Testis (tissue), 2 donors: ENCODE measurements at regions not wholly inside any gene's neighbourhood (a gene's known extent, or its start where the extent isn't known, plus 50 kb on each side); places are given as distances from the start of the nearest gene placed in this dataset.

Source experiments
- DNase-seq: peaks from one replicate; pipeline ENCODE4 v3.0.0-alpha.2; 2019
- H3K27ac ChIP-seq, 2 donors: fragments of 200-600 bp; sonication (generic); one replicate each; pipeline ENCODE4 v1.5.1; 2019
- H3K27me3 ChIP-seq: fragments of 200-600 bp; sonication (generic); one replicate; pipeline ENCODE4 v1.5.1; 2019
- H3K36me3 ChIP-seq: fragments of 200-600 bp; sonication (generic); one replicate; pipeline ENCODE4 v1.5.1; 2017; ENCODE audit warnings: low read depth; ENCODE audit errors: missing control alignments
- H3K4me1 ChIP-seq: fragments of 200-600 bp; sonication (generic); one replicate; pipeline ENCODE4 v1.5.1; 2019
- H3K4me3 ChIP-seq, 2 donors: fragments of 200-600 bp; sonication (generic); one replicate each; pipeline ENCODE4 v1.5.1; 2017 to 2019
- H3K9me3 ChIP-seq: fragments of 200-600 bp; sonication (generic); one replicate; pipeline ENCODE4 v1.5.1; 2017
- CTCF ChIP-seq, 3 experiments: fragments of 450-650 bp in 2 of 3; fragments of 200-600 bp in 1 of 3; sonication (generic) in 1 of 3; IDR thresholded peaks; one replicate each; pipeline ENCODE4 v1.5.1; 2016 to 2019; ENCODE audit warnings: antibody characterized with exemption in 3 of 3, mild to moderate bottlenecking in 2 of 3, moderate library complexity in 1 of 3
- POLR2A ChIP-seq: fragments of 450-650 bp; IDR thresholded peaks from one replicate; pipeline ENCODE4 v1.6.1; 2017; ENCODE audit warnings: antibody characterized with exemption, mild to moderate bottlenecking, moderate library complexity
- WGBS, 2 donors: methylation state at CpG; one replicate each; pipeline ENCODE4 v1.1.5; 2018; 5-methylcytosine and 5-hydroxymethylcytosine counted together
- intact Hi-C: fragments of 100-400 bp; cut with DNase I; formaldehyde crosslinking; loops from one replicate; pipeline ENCODE4 v1.15.1; 2023; ENCODE audit warnings: low total_unique reads

- no peaks in the 10 kb centered on the region for H3K36me3 ChIP-seq
- H3K27ac ChIP-seq, result no peak overlapping the region
- no peaks in the 10 kb centered on the region for H3K4me1 ChIP-seq
- WGBS, 2 donors, result 92 to 97% methylated on average over 1 of the region's 1 CpG
- no peak for TF ChIP-seq POLR2A
- no peak for TF ChIP-seq CTCF (IDR thresholded peaks at IDR 0.05)
- H3K9me3 ChIP-seq, result no peaks in the 10 kb centered on the region
- intact Hi-C loops, result no loop called here
- H3K4me3 ChIP-seq, result no peak overlapping the region
- DNase-seq, result no peak
- no peaks in the 10 kb centered on the region for H3K27me3 ChIP-seq
Observed at GRCh38 chr7:31214751-31215150, 125.8 kb downstream of the NEUROD6 start.

- no peak for DNase-seq
- 89 to 95% methylated on average over 1 of the region's 1 CpG for WGBS, 2 donors
- Histone ChIP-seq H3K9me3 (no peaks in the 10 kb centered on the region), H3K4me1 (no peaks in the 10 kb centered on the region), H3K4me3 (no peak overlapping the region), H3K27me3 (no peaks in the 10 kb centered on the region), H3K27ac (no peak overlapping the region), H3K36me3 (no peaks in the 10 kb centered on the region)
- TF ChIP-seq POLR2A (no peak), CTCF (IDR thresholded peaks at IDR 0.05) (no peak)
- intact Hi-C loops, result no loop called here
Observed at GRCh38 chr7:31211281-31211680, 129.2 kb downstream of the NEUROD6 start.

- Histone ChIP-seq H3K36me3 (no peaks in the 10 kb centered on the region), H3K27ac (no peak overlapping the region), H3K4me1 (no peaks in the 10 kb centered on the region), H3K9me3 (no peaks in the 10 kb centered on the region), H3K27me3 (no peaks in the 10 kb centered on the region), H3K4me3 (no peak overlapping the region)
- intact Hi-C loops, result no loop called here
- TF ChIP-seq CTCF (IDR thresholded peaks at IDR 0.05) (no peak), POLR2A (no peak)
- WGBS, 2 donors, result 47 to 56% methylated on average over 2 of the region's 2 CpGs
- DNase-seq, result no peak
Observed at GRCh38 chr7:31204071-31204470, 136.5 kb downstream of the NEUROD6 start.

GRCh38 chr7:31203551-31203950, 137.0 kb downstream of the NEUROD6 start:
- H3K4me3 ChIP-seq, result no peak overlapping the region
- intact Hi-C loops, result no loop called here
- no peaks in the 10 kb centered on the region for H3K9me3 ChIP-seq
- no peaks in the 10 kb centered on the region for H3K36me3 ChIP-seq
- no peak for DNase-seq
- no peaks in the 10 kb centered on the region for H3K4me1 ChIP-seq
- 62 to 85% methylated on average over 2 of the region's 2 CpGs for WGBS, 2 donors
- H3K27me3 ChIP-seq, result no peaks in the 10 kb centered on the region
- no peak overlapping the region for H3K27ac ChIP-seq
- no peak for TF ChIP-seq POLR2A
- TF ChIP-seq CTCF (IDR thresholded peaks at IDR 0.05), result no peak

- no peaks in the 10 kb centered on the region for H3K4me1 ChIP-seq
- intact Hi-C loops, result no loop called here
- H3K27ac ChIP-seq, result no peak overlapping the region
- WGBS, 2 donors, result 67 to 81% methylated on average over 6 of the region's 6 CpGs
- DNase-seq, result no peak
- no peak for TF ChIP-seq POLR2A
- no peak for TF ChIP-seq CTCF (IDR thresholded peaks at IDR 0.05)
- no peaks in the 10 kb centered on the region for H3K36me3 ChIP-seq
- no peaks in the 10 kb centered on the region for H3K27me3 ChIP-seq
- H3K4me3 ChIP-seq, result no peak overlapping the region
- no peaks in the 10 kb centered on the region for H3K9me3 ChIP-seq
Observed at GRCh38 chr7:31202801-31203200, 137.7 kb downstream of the NEUROD6 start.
